WI38 (cell line): ENCODE measurements at regions not wholly inside any gene's neighbourhood (a gene's known extent, or its start where the extent isn't known, plus 50 kb on each side); places are given as distances from the start of the nearest gene placed in this dataset.

Experiments used
- H3K4me3 ChIP-seq: 2 replicates; pipeline ENCODE4 v1.5.1; 2011; ENCODE audit warnings: low read depth, mild to moderate bottlenecking, control low read depth, low read length
- TF ChIP-seq, protein P1 (sequence below): IDR thresholded peaks from 2 replicates; pipeline ENCODE4 v1.5.1; 2012; ENCODE audit warnings: low read depth, mild to moderate bottlenecking, control low read depth, low read length

DNA sequence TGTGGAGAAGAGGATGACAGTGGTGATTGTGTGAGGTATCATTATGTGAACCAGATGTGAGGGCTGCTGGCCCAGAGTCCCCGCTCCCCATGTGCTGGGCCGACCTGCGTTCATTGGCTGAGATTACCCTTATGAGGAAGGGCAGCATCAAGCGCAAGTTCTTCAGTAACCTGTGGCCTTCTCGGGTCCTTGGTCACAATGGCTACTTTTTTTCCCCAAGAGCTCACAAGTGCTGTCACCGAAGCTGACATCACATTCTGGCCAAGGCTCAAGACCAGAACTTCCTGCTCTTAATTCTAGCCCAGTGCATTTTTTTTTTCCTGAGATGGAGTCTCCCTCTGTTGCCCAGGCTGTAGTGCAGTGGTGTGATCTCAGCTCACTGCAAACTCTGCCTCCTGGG is 262.9 kb downstream of the RHOU start:
- H3K4me3 ChIP-seq = no peak overlapping the region
- TF ChIP-seq, protein P1, sequence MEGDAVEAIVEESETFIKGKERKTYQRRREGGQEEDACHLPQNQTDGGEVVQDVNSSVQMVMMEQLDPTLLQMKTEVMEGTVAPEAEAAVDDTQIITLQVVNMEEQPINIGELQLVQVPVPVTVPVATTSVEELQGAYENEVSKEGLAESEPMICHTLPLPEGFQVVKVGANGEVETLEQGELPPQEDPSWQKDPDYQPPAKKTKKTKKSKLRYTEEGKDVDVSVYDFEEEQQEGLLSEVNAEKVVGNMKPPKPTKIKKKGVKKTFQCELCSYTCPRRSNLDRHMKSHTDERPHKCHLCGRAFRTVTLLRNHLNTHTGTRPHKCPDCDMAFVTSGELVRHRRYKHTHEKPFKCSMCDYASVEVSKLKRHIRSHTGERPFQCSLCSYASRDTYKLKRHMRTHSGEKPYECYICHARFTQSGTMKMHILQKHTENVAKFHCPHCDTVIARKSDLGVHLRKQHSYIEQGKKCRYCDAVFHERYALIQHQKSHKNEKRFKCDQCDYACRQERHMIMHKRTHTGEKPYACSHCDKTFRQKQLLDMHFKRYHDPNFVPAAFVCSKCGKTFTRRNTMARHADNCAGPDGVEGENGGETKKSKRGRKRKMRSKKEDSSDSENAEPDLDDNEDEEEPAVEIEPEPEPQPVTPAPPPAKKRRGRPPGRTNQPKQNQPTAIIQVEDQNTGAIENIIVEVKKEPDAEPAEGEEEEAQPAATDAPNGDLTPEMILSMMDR = no peak

DNA sequence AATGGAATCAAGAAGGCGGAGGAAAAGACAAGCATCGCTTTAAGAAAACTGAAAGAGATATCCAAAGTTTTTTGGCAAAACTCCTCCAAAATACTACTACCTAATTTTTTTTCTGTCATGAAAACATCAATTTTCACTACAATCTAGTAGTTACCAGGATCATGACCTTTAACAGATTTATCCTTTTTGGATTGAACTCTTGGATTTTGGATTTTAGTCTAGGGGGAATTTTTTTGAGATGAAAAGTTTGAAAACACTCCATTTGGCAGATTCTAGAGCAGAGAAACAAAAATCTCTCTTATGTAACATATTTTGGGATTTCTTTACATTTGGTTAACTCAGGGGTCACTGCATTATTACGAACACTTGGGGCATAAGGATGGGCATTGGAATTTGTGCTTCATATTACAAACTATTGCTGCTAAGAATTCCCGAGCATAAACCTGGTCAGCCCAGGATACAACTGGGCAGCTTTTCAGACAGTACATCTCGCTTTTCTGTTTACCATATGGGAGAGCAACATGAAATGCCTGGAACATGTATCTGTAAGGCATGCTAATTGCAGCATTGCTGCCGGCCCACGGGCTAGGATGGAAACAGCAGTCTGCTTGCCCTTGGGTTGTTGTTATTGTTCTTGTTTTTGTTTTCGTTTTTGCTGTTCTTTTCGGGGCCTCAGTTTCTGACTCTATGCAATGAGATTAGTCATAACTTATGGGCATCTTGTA is 264.3 kb downstream of the RHOU start:
- no peak overlapping the region for H3K4me3 ChIP-seq
- TF ChIP-seq, protein P1 = no peak

DNA sequence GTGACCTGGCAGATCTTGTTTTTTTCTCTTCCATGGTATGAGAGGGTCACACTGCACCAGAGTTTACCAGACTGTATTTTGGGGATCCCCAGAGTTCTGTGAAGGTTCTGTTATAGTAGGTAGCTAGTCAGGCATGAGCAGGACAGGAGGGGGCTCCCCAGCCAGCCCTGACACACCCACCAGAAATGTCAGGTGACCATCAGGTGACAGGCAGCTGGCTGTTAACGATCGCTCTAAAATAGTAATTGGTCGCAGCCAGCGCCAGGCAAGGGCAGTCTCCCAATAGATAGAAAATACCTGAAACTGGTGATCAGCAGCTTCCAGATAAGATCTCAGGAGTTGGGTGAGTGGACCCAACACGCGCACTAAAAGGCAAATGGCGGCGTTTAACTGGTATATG is 264.9 kb downstream of the RHOU start:
- TF ChIP-seq, protein P1 = no peak
- H3K4me3 ChIP-seq = no peak overlapping the region

DNA sequence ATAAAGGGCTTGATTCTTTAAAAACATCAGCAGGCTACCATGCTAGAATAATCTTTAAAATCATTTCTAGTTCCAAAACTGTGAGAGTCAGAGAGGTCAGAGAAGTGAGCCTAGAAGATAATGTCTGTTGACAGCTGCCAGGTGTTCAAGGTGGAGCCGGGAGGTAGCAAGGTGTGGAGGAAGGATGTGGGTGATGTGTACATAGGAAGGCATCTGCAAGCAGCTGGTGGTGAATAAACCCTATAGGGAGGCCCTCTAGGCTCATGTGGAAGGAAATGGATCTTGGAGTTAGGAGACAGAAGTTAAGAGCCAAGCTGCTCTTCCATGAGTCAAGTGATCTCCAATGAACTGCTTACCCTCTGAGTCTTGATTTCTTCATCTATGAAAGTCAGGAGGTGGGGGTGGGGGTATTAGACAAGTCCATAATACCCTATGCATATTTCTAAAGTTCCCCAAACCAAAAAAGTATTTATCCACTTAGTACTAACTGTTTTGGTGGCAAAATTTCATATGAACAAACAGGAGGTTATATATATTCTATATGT is 266.3 kb downstream of the RHOU start:
- no peak overlapping the region for H3K4me3 ChIP-seq
- TF ChIP-seq, protein P1 = no peak

DNA sequence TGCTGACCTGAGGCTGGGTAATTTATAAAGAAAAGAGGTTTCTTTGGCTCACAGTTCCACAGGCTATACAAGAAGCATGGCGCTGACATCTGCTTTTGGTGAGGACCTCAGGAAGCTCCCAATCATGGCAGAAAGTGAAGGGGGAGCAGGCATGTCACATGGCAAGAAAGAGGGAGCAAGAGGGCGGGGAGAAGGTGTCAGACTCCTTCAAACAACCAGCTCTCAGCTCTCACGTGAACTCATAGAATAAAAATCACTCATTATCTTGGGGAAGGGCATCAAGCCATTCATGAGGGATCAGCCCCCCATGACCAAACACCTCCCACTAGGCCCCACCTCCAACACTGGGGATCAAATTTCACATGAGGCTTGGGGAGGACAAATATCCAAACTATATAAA is 266.8 kb downstream of the RHOU start:
- no peak overlapping the region for H3K4me3 ChIP-seq
- TF ChIP-seq, protein P1 = no peak

DNA sequence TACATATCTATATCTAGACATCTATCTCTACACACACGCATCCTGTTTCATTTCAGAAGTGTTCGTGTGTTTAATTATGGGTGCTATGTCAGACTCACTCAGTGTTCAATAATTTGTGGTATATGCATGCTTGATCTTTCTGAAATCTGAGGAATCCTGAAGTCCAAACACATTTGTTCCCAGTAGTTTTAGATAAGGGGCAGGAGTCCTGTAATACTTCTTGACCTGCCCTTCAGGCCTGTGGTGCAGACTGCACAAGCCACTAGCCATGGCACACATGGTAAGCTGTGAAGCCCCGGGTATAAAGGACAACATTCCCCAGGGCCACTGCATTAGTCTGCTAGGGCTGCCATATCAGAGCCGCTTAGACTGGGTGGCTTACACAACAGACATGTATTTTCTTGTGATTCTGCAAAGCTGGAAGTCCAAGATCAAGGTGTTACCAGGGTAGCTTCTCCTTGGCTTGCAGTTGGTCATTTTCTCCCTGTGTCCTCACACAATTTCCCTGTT is 267.2 kb downstream of the RHOU start:
- no peak overlapping the region for H3K4me3 ChIP-seq
- TF ChIP-seq, protein P1 = no peak
